ENCODE measurements at regions not wholly inside any gene's neighbourhood (a gene's known extent, or its start where the extent isn't known, plus 50 kb on each side); places are given as distances from the start of the nearest gene placed in this dataset.

GRCh38 chr13:24103782-24104372 is 56.6 kb upstream of the SPATA13 start:
- intact Hi-C loops (cut with DNase I), result no loop called here
- H3K27me3 ChIP-seq, result no peaks in the 10 kb centered on the region
- no peak for TF ChIP-seq POLR2A (IDR thresholded peaks at IDR 0.05)
- DNase-seq (ENCODE audit: extremely low spot score in 2 of 2), result no peak
- H3K27ac ChIP-seq, result no peak overlapping the region
- H3K36me3 ChIP-seq, result no peaks in the 10 kb centered on the region
- H3K4me3 ChIP-seq, result no peak overlapping the region
- no peaks in the 10 kb centered on the region for H3K4me1 ChIP-seq
- H3K9me3 ChIP-seq, result no peaks in the 10 kb centered on the region

- intact Hi-C loops (cut with DNase I), result no loop called here
- TF ChIP-seq, protein P1, sequence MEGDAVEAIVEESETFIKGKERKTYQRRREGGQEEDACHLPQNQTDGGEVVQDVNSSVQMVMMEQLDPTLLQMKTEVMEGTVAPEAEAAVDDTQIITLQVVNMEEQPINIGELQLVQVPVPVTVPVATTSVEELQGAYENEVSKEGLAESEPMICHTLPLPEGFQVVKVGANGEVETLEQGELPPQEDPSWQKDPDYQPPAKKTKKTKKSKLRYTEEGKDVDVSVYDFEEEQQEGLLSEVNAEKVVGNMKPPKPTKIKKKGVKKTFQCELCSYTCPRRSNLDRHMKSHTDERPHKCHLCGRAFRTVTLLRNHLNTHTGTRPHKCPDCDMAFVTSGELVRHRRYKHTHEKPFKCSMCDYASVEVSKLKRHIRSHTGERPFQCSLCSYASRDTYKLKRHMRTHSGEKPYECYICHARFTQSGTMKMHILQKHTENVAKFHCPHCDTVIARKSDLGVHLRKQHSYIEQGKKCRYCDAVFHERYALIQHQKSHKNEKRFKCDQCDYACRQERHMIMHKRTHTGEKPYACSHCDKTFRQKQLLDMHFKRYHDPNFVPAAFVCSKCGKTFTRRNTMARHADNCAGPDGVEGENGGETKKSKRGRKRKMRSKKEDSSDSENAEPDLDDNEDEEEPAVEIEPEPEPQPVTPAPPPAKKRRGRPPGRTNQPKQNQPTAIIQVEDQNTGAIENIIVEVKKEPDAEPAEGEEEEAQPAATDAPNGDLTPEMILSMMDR (IDR thresholded peaks at IDR 0.05), result no peak
- TF ChIP-seq POLR2AphosphoS5 (IDR thresholded peaks at IDR 0.05; ENCODE audit: insufficient read depth in 1 of 2, low read depth in 1 of 2), result no peak
- no peak for TF ChIP-seq POLR2A (IDR thresholded peaks at IDR 0.05)
- DNase-seq (ENCODE audit: extremely low spot score in 2 of 2), result no peak
- no peaks in the 10 kb centered on the region for H3K36me3 ChIP-seq
- H3K27ac ChIP-seq, result no peak overlapping the region
- H3K4me3 ChIP-seq, result no peak overlapping the region
- H3K4me1 ChIP-seq, result no peaks in the 10 kb centered on the region
- no peaks in the 10 kb centered on the region for H3K27me3 ChIP-seq
- H3K9me3 ChIP-seq, result no peaks in the 10 kb centered on the region
Measured at GRCh38 chr13:24104723-24105122, 55.8 kb upstream of the SPATA13 start.

- H3K4me3 ChIP-seq, result no peak overlapping the region
- no peak for DNase-seq (ENCODE audit: extremely low spot score in 2 of 2)
- TF ChIP-seq POLR2AphosphoS5 (IDR thresholded peaks at IDR 0.05; ENCODE audit: insufficient read depth in 1 of 2, low read depth in 1 of 2) (no peak), POLR2A (IDR thresholded peaks at IDR 0.05) (no peak)
- TF ChIP-seq, protein P1 (IDR thresholded peaks at IDR 0.05), result no peak
- intact Hi-C loops (cut with DNase I), result no loop called here
- H3K27ac ChIP-seq, result no peak overlapping the region
- no peaks in the 10 kb centered on the region for H3K27me3 ChIP-seq
- no peaks in the 10 kb centered on the region for H3K9me3 ChIP-seq
- H3K36me3 ChIP-seq, result no peaks in the 10 kb centered on the region
- no peaks in the 10 kb centered on the region for H3K4me1 ChIP-seq
Measured at GRCh38 chr13:24106429-24106828, 54.1 kb upstream of the SPATA13 start.

- H3K4me3 ChIP-seq, result no peak overlapping the region
- DNase-seq (ENCODE audit: extremely low spot score in 2 of 2), result no peak
- no peaks in the 10 kb centered on the region for H3K9me3 ChIP-seq
- H3K27me3 ChIP-seq, result no peaks in the 10 kb centered on the region
- TF ChIP-seq, protein P1 (IDR thresholded peaks at IDR 0.05), result no peak
- no peak overlapping the region for H3K27ac ChIP-seq
- no peaks in the 10 kb centered on the region for H3K4me1 ChIP-seq
- H3K36me3 ChIP-seq, result no peaks in the 10 kb centered on the region
- intact Hi-C loops (cut with DNase I), result no loop called here
Measured at GRCh38 chr13:24107955-24108614, 52.4 kb upstream of the SPATA13 start.

DNA sequence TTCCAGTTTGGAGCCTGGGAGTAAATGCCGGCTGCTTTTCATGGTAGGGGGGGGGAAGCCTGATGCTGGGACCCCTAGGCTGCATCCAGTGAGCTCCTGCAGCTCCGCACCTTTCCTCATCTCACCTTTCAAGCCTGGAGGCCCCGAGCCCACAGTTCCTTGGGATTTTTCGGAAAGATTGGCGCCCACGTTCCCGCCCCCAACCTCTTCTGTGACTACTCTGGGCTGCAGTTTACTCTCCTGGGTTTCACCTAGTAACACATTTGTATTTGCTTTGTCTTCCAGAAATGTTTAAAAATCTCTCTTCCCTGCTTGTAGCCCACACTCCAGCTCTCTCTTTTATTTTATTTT is 51.9 kb upstream of the SPATA13 start:
- Histone ChIP-seq H3K9me3 (no peaks in the 10 kb centered on the region), H3K27ac (no peak overlapping the region), H3K36me3 (no peaks in the 10 kb centered on the region), H3K27me3 (no peaks in the 10 kb centered on the region), H3K4me1 (no peaks in the 10 kb centered on the region), H3K4me3 (no peak overlapping the region)
- no peak for TF ChIP-seq POLR2AphosphoS5 (IDR thresholded peaks at IDR 0.05; ENCODE audit: insufficient read depth in 1 of 2, low read depth in 1 of 2)
- TF ChIP-seq, protein P1 (IDR thresholded peaks at IDR 0.05), result no peak
- no peak for TF ChIP-seq POLR2A (IDR thresholded peaks at IDR 0.05)
- intact Hi-C loops (cut with DNase I), result no loop called here
- DNase-seq (ENCODE audit: extremely low spot score in 2 of 2), result no peak
